ENCODE measurements at regions not wholly inside any gene's neighbourhood (a gene's known extent, or its start where the extent isn't known, plus 50 kb on each side); places are given as distances from the start of the nearest gene placed in this dataset.

- ATAC-seq (ENCODE audit: low FRiP score) (no peak), DNase-seq (ENCODE audit: low spot score) (no peak)
- no peak for TF ChIP-seq CTCF (IDR thresholded peaks at IDR 0.05)
These were observed 65.8 kb downstream of the RESF1 start for GRCh38 chr12:32024884-32025592.

GRCh38 chr12:32025906-32026305 is 66.7 kb downstream of the RESF1 start:
- no peak for DNase-seq (ENCODE audit: low spot score)
- no peak for TF ChIP-seq CTCF (IDR thresholded peaks at IDR 0.05)
- no peak for ATAC-seq (ENCODE audit: low FRiP score)

GRCh38 chr12:32027684-32028365 is 68.6 kb downstream of the RESF1 start:
- no peak for ATAC-seq (ENCODE audit: low FRiP score)

GRCh38 chr12:32030151-32030550 is 70.9 kb downstream of the RESF1 start:
- no peak for TF ChIP-seq CTCF (IDR thresholded peaks at IDR 0.05)
- DNase-seq (ENCODE audit: low spot score) (no peak), ATAC-seq (ENCODE audit: low FRiP score) (no peak)

More at GRCh38 chr12:32027684-32028365, 68.6 kb downstream of the RESF1 start:
- TF ChIP-seq CTCF (IDR thresholded peaks at IDR 0.05) = no peak
- DNase-seq (ENCODE audit: low spot score) = no peak

GRCh38 chr12:32030676-32031075 is 71.5 kb downstream of the RESF1 start:
- no peak for TF ChIP-seq CTCF (IDR thresholded peaks at IDR 0.05)
- DNase-seq (ENCODE audit: low spot score) = no peak
- ATAC-seq (ENCODE audit: low FRiP score) = no peak

- ATAC-seq (ENCODE audit: low FRiP score) (no peak), DNase-seq (ENCODE audit: low spot score) (no peak)
- no peak for TF ChIP-seq CTCF (IDR thresholded peaks at IDR 0.05)
These were observed 71.9 kb downstream of the RESF1 start for GRCh38 chr12:32031109-32031508.
